Parathyroid adenoma (tissue), 2 donors: ENCODE measurements at regions not wholly inside any gene's neighbourhood (a gene's known extent, or its start where the extent isn't known, plus 50 kb on each side); places are given as distances from the start of the nearest gene placed in this dataset.

Source experiments
- H2AFZ ChIP-seq: fragments of 300-600 bp; sonication (generic); one replicate; pipeline ENCODE4 v1.7.0; 2017; ENCODE audit warnings: antibody characterized with exemption, mild to moderate bottlenecking
- H3K27ac ChIP-seq: fragments of 300-600 bp; sonication (generic); one replicate; pipeline ENCODE4 v1.7.0; 2017
- H3K27me3 ChIP-seq: fragments of 300-600 bp; sonication (generic); one replicate; pipeline ENCODE4 v1.7.0; 2017; ENCODE audit warnings: low read length; ENCODE audit not compliant: control insufficient read depth, insufficient read depth
- H3K36me3 ChIP-seq: fragments of 300-600 bp; sonication (generic); one replicate; pipeline ENCODE4 v1.7.0; 2017; ENCODE audit warnings: low read length; ENCODE audit not compliant: control insufficient read depth, insufficient read depth
- H3K4me1 ChIP-seq: fragments of 300-600 bp; sonication (generic); one replicate; pipeline ENCODE4 v1.7.0; 2017; ENCODE audit warnings: control low read depth
- H3K4me2 ChIP-seq: fragments of 300-600 bp; sonication (generic); one replicate; pipeline ENCODE4 v1.7.0; 2017; ENCODE audit warnings: low read length
- H3K4me3 ChIP-seq: fragments of 300-600 bp; sonication (generic); one replicate; pipeline ENCODE4 v1.7.0; 2017; ENCODE audit warnings: low read depth, low read length
- H3K79me2 ChIP-seq: fragments of 300-600 bp; sonication (generic); one replicate; pipeline ENCODE4 v1.7.0; 2017; ENCODE audit warnings: control low read depth
- H3K9ac ChIP-seq: fragments of 300-600 bp; sonication (generic); one replicate; pipeline ENCODE4 v1.7.0; 2017; ENCODE audit warnings: mild to moderate bottlenecking
- H3K9me3 ChIP-seq: fragments of 300-600 bp; sonication (generic); one replicate; pipeline ENCODE4 v1.7.0; 2017; ENCODE audit warnings: low read length; ENCODE audit not compliant: control insufficient read depth
- CTCF ChIP-seq: fragments of 300-600 bp; sonication (generic); IDR thresholded peaks from one replicate; pipeline ENCODE4 v1.7.0; 2017; ENCODE audit warnings: antibody characterized with exemption, mild to moderate bottlenecking
- donor health status: primary hyperparathyroidism.

- H3K36me3 ChIP-seq = no peaks in the 10 kb centered on the region
- no peaks in the 10 kb centered on the region for H3K9me3 ChIP-seq
- no peak overlapping the region for H3K4me3 ChIP-seq
- no peak overlapping the region for H3K27ac ChIP-seq
- TF ChIP-seq CTCF = no peak
- no peak overlapping the region for H3K4me2 ChIP-seq
- no peak overlapping the region for H2AFZ ChIP-seq
- no peaks in the 10 kb centered on the region for H3K27me3 ChIP-seq
- H3K4me1 ChIP-seq = no peaks in the 10 kb centered on the region
- no peak overlapping the region for H3K9ac ChIP-seq
- H3K79me2 ChIP-seq = no peaks in the 10 kb centered on the region
These were observed 197.1 kb downstream of the EXOC5 start for GRCh38 chr14:57071639-57072038.

- Histone ChIP-seq H3K4me2 (no peak overlapping the region), H3K4me3 (no peak overlapping the region), H3K9me3 (no peaks in the 10 kb centered on the region), H3K79me2 (no peaks in the 10 kb centered on the region), H3K27me3 (no peaks in the 10 kb centered on the region), H2AFZ (no peak overlapping the region), H3K4me1 (no peaks in the 10 kb centered on the region), H3K27ac (no peak overlapping the region), H3K9ac (no peak overlapping the region), H3K36me3 (no peaks in the 10 kb centered on the region)
- no peak for TF ChIP-seq CTCF
These were observed 199.0 kb downstream of the EXOC5 start for GRCh38 chr14:57069702-57070101.

- H3K27ac ChIP-seq = no peak overlapping the region
- H3K4me1 ChIP-seq = no peaks in the 10 kb centered on the region
- TF ChIP-seq CTCF = no peak
- H3K9ac ChIP-seq = no peak overlapping the region
- no peaks in the 10 kb centered on the region for H3K27me3 ChIP-seq
- H2AFZ ChIP-seq = no peak overlapping the region
- no peaks in the 10 kb centered on the region for H3K79me2 ChIP-seq
- no peak overlapping the region for H3K4me2 ChIP-seq
- no peaks in the 10 kb centered on the region for H3K9me3 ChIP-seq
- no peaks in the 10 kb centered on the region for H3K36me3 ChIP-seq
- no peak overlapping the region for H3K4me3 ChIP-seq
These were observed 200.2 kb downstream of the EXOC5 start for GRCh38 chr14:57068511-57068910.

- no peaks in the 10 kb centered on the region for H3K9me3 ChIP-seq
- H3K9ac ChIP-seq = no peak overlapping the region
- H3K36me3 ChIP-seq = no peaks in the 10 kb centered on the region
- H3K4me1 ChIP-seq = no peaks in the 10 kb centered on the region
- no peaks in the 10 kb centered on the region for H3K79me2 ChIP-seq
- no peak overlapping the region for H3K4me3 ChIP-seq
- TF ChIP-seq CTCF = no peak
- no peaks in the 10 kb centered on the region for H3K27me3 ChIP-seq
- no peak overlapping the region for H2AFZ ChIP-seq
- H3K27ac ChIP-seq = no peak overlapping the region
- no peak overlapping the region for H3K4me2 ChIP-seq
These were observed 201.7 kb downstream of the EXOC5 start for GRCh38 chr14:57066887-57067513.

GRCh38 chr14:57066463-57066862 lies 202.2 kb downstream of the EXOC5 start:
- TF ChIP-seq CTCF = no peak
- Histone ChIP-seq H3K9me3 (no peaks in the 10 kb centered on the region), H3K27me3 (no peaks in the 10 kb centered on the region), H2AFZ (no peak overlapping the region), H3K79me2 (no peaks in the 10 kb centered on the region), H3K4me1 (no peaks in the 10 kb centered on the region), H3K27ac (no peak overlapping the region), H3K4me2 (no peak overlapping the region), H3K36me3 (no peaks in the 10 kb centered on the region), H3K9ac (no peak overlapping the region), H3K4me3 (no peak overlapping the region)
